ENCODE measurements at regions not wholly inside any gene's neighbourhood (a gene's known extent, or its start where the extent isn't known, plus 50 kb on each side); places are given as distances from the start of the nearest gene placed in this dataset.

DNA sequence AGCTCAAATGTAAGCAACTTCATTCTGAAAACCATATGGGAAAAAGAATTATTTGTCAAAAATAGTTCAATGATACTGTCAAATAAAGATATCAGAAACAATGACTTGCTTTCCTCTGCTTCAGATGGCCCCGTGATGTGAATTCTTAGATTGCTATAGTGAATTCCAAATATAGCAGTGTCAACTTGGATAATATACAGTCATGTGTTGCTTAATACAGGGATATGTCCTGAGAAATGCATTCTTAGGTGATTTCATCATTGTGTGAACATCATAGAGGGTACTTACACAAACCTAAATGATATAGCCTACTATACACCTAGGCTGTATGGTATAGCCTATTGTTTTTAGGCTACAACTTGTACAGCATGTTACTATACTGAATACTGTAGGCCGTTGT is 108.7 kb upstream of the MIS18BP1 start:
- ATAC-seq = no peak
- no peaks in the 10 kb centered on the region for H3K36me3 ChIP-seq (ENCODE audit: control insufficient read depth, insufficient read depth, low read length)
- no peaks in the 10 kb centered on the region for H3K79me2 ChIP-seq (ENCODE audit: control insufficient read depth, insufficient read depth, low read length)
- ChIA-PET POLR2A (no interaction called here), CTCF (ENCODE audit: low intra/inter-chr PET ratio) (no interaction called here)
- no peak overlapping the region for H3K9ac ChIP-seq (ENCODE audit: insufficient read depth in 1 of 2, low read depth in 2 of 2, low read length in 2 of 2)
- H3K27ac ChIP-seq (ENCODE audit: extremely low read depth, low read depth, low read length) = no peak overlapping the region
- H3K4me3 ChIP-seq = no peak overlapping the region
- H3K27me3 ChIP-seq (ENCODE audit: control insufficient read depth in 2 of 2, insufficient read depth in 2 of 2, low read length in 2 of 2) = no peaks in the 10 kb centered on the region
- intact Hi-C loops (cut with micrococcal nuclease) (no loop called here), in situ Hi-C loops (cut with MboI) (no loop called here)
- no peaks in the 10 kb centered on the region for H3K4me1 ChIP-seq (replicated peaks in 1 of 2; ENCODE audit: control insufficient read depth in 2 of 2, insufficient read depth in 2 of 2, low read length in 2 of 2)
- FAIRE-seq = no peak
- no peaks in the 10 kb centered on the region for H3K9me3 ChIP-seq (replicated peaks; ENCODE audit: control insufficient read depth, insufficient read depth, low read depth, low read length)
- no peaks in the 10 kb centered on the region for H4K20me1 ChIP-seq (replicated peaks; ENCODE audit: control insufficient read depth, insufficient read depth, low read length)
- no peaks in the 10 kb centered on the region for H3K9me1 ChIP-seq (ENCODE audit: control insufficient read depth, insufficient read depth, low read length)
- TF ChIP-seq, protein P1, sequence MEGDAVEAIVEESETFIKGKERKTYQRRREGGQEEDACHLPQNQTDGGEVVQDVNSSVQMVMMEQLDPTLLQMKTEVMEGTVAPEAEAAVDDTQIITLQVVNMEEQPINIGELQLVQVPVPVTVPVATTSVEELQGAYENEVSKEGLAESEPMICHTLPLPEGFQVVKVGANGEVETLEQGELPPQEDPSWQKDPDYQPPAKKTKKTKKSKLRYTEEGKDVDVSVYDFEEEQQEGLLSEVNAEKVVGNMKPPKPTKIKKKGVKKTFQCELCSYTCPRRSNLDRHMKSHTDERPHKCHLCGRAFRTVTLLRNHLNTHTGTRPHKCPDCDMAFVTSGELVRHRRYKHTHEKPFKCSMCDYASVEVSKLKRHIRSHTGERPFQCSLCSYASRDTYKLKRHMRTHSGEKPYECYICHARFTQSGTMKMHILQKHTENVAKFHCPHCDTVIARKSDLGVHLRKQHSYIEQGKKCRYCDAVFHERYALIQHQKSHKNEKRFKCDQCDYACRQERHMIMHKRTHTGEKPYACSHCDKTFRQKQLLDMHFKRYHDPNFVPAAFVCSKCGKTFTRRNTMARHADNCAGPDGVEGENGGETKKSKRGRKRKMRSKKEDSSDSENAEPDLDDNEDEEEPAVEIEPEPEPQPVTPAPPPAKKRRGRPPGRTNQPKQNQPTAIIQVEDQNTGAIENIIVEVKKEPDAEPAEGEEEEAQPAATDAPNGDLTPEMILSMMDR (IDR thresholded peaks at IDR 0.05 in 2 of 3, conservative IDR thresholded peaks at IDR 0.05 in 1 of 3; ENCODE audit: insufficient read depth in 2 of 3, low read depth in 1 of 3, low read length in 3 of 3) = no peak
- TF ChIP-seq PHB (CRISPR knock-in tag; IDR thresholded peaks at IDR 0.05) (no peak), ATF7 (IDR thresholded peaks at IDR 0.05) (no peak)
- TF ChIP-seq, protein P2, sequence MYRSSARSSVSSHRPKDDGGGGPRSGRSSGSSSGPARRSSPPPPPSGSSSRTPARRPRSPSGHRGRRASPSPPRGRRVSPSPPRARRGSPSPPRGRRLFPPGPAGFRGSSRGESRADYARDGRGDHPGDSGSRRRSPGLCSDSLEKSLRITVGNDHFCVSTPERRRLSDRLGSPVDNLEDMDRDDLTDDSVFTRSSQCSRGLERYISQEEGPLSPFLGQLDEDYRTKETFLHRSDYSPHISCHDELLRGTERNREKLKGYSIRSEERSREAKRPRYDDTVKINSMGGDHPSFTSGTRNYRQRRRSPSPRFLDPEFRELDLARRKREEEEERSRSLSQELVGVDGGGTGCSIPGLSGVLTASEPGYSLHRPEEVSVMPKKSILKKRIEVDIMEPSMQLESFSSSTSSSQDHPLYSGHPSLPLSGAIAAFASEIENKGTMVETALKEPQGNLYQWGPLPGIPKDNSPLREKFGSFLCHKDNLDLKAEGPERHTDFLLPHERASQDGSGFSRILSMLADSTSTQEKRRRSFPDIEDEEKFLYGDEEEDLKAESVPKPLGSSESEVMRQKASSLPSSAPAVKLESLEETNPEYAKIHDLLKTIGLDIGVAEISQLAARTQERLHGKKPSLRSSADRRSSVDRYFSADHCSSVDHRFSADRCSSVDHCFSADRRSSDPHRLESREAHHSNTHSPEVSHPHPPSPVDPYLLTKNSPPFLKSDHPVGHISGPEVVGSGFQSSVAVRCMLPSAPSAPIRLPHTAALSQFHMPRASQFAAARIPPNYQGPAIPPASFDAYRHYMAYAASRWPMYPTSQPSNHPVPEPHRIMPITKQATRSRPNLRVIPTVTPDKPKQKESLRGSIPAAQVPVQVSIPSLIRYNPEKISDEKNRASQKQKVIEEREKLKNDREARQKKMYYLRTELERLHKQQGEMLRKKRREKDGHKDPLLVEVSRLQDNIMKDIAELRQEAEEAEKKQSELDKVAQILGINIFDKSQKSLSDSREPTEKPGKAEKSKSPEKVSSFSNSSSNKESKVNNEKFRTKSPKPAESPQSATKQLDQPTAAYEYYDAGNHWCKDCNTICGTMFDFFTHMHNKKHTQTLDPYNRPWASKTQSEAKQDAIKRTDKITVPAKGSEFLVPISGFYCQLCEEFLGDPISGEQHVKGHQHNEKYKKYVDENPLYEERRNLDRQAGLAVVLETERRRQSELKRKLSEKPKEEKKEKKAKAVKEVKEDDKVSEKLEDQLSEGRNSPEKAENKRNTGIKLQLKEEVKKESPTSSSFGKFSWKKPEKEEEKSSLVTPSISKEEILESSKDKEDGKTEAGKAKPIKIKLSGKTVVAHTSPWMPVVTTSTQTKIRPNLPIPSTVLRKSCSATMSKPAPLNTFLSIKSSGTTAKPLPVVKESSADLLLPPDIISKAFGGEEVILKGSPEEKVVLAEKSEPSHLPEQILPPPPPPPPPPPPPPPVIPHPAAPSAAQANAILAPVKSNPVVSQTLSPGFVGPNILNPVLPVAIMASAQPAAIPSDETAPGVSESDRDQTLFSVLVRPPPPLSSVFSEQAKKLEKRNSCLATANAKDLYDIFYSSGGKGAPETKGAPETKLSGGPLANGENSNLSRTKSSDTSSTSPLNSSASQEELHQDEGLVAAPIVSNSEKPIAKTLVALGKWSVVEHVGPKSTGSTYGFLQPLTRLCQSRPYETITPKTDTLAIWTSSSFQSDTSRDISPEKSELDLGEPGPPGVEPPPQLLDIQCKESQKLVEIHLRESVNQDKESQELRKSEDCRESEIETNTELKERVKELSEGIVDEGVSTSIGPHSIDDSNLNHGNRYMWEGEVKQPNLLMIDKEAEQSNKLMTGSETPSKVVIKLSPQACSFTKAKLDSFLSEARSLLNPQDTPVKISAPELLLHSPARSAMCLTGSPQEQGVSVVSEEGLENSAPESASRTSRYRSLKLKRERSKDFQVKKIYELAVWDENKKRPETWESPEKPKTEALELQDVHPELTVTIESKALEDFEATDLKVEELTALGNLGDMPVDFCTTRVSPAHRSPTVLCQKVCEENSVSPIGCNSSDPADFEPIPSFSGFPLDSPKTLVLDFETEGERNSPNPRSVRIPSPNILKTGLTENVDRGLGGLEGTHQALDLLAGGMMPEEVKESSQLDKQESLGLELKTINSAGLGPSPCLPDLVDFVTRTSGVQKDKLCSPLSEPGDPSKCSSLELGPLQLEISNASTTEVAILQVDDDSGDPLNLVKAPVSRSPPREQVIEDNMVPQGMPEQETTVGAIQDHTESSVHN (IDR thresholded peaks at IDR 0.05; ENCODE audit: borderline replicate concordance in 1 of 2, low read depth in 1 of 2) = no peak
- TF ChIP-seq, protein P3, sequence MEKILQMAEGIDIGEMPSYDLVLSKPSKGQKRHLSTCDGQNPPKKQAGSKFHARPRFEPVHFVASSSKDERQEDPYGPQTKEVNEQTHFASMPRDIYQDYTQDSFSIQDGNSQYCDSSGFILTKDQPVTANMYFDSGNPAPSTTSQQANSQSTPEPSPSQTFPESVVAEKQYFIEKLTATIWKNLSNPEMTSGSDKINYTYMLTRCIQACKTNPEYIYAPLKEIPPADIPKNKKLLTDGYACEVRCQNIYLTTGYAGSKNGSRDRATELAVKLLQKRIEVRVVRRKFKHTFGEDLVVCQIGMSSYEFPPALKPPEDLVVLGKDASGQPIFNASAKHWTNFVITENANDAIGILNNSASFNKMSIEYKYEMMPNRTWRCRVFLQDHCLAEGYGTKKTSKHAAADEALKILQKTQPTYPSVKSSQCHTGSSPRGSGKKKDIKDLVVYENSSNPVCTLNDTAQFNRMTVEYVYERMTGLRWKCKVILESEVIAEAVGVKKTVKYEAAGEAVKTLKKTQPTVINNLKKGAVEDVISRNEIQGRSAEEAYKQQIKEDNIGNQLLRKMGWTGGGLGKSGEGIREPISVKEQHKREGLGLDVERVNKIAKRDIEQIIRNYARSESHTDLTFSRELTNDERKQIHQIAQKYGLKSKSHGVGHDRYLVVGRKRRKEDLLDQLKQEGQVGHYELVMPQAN (IDR thresholded peaks at IDR 0.05; ENCODE audit: borderline replicate concordance) = no peak
- no peak overlapping the region for H3K4me2 ChIP-seq (ENCODE audit: insufficient read depth, low read length)
- 4% methylated on average over 2 of the region's 2 CpGs for WGBS (ENCODE audit: insufficient coverage, low coverage, missing lambda C conversion rate)
- BruUV-seq (replicated peaks) = no TSS peak
- no peak for DNase-seq (ENCODE audit: extremely low read depth in 1 of 4, low spot score in 3 of 4)
- no peak overlapping the region for H2AFZ ChIP-seq (ENCODE audit: low read depth, low read length)
